GM19240 (cell line): ENCODE measurements at regions not wholly inside any gene's neighbourhood (a gene's known extent, or its start where the extent isn't known, plus 50 kb on each side); places are given as distances from the start of the nearest gene placed in this dataset.
A peak's percentile ranks its signal among the peaks of the same experiment; 100 is the strongest.

ENCODE experiments used
- DNase-seq: peaks from one replicate; pipeline ENCODE4 v3.0.0; 2011; ENCODE audit warnings: low spot score; ENCODE audit not compliant: insufficient read length

DNA sequence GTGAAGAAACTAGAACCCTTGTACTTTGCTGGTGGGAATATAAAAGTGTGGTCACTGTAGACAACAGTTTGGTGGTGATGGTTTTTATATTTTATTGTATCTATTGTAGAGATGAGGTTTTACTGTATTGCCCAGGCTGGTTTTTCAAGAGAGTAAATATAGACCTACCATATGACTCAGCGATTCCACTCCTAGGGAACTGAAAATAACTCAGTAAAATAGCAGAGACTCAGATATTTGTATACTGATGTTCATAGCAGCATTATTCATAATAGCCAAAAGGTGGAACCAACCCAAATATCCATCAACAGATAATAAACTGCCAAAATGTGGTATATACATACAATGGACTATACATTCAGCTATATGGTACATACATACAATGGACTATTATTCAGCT, 68.8 kb upstream of the IL12A start:
- no peak for DNase-seq

DNA sequence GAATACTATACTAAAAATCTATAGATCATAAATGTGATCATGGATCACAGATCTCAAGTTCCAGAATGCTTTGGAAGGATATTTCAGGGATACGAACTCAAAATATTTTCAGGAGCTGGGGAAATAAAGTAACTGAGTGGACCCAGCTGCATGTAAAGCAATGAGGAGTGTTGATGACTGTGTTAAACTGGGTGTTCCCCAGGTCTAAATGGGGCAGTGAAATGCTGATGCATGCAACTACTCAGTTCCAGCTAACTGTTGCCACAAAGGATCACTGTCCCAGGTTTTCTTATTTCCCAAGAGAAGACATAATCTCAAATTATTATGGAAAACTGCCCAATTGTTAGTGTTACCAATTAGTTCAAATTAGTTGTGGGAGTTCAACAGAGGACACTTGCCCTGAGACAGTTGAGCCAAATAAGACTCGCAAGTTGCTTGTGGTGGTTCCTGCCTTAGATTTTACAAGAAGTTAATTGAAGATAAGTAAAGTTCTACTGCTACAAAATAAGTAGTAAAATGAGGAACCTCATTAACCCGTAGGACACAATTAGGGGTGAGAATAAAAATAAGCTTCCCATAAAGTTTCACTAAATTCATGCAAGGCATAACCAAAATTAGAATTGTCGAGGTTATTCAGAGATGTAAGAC, 66.3 kb upstream of the IL12A start:
- DNase-seq: no peak

DNA sequence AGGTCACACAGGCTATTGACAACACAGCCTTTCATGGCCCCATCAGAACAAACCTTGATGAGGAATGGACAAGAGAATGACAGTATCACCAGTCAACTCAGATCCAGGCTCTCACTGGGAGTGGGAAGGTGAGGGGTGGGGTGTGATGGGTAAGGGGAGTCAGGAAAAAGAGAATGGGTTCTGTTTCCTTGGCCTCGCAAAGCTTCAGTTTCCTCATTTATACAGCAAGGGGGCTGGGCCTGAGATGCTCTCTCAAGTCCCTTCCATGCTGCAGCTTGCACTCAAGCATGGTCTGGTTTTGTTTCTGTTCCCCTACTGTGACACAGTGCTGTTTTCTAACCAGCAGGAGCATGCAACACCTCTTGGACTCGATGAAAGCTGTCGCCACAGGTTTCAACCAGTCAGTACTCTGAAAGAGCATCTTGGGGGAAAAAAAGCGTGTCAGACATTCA, 65.7 kb upstream of the IL12A start:
- DNase-seq: peak; percentile 31

DNA sequence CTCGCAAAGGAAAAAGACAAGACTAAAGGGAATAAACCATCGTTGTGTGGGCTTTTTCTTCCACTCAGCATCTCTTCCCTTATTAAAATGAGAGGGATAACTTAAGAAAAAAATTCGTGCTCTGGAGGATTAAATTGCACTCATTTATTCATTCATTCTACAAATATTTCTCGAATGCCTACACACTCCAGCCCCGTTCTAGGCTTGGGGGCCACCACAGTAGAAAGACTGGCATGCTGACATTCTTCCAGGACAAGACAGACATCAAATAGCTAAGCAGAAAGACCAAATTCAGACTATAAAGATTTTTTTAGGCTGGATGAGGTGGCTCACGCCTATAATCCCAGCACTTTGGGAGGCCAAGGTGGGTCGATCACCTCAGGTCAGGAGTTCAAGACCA, 65.3 kb upstream of the IL12A start:
- DNase-seq: no peak

DNA sequence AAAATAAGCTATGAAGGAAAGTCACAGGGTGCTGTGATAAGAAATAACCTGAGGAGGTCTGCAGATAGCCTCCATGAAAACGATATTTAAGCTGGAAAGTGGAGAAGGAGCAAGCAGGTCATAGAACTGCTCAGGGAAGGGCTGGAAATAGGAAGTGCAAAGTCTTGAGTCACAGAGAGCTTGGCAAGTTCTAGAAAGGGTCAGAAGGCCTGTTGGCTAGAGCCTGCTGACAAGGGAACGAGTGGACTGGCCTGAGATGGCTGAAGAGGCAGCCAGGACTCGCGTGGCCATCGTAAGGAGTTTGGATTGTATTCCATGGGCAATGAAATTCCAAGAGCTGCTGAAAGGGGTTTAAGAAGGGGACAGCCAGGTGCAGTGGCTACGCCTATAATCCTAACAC, 64.7 kb upstream of the IL12A start:
- DNase-seq: no peak

DNA sequence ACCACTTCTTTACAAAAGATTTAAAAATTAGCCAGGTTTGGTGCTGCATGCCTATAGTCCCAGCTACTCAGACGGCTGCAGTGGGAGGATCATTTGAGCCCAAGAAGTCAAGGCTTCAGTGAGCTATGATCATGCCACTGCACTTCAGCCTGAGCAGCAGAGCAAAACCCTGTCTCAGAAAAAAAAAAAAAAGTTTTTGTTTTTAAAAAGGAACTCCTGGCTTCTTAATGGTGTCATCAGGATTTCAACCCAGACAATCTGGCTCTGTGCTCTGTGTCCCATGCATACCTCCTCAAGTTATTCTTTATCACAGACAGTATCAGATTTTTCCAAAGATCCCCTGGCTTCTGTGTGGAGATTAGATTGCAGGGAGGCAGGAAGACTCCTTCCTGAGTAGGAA, 64.2 kb upstream of the IL12A start:
- DNase-seq: no peak

DNA sequence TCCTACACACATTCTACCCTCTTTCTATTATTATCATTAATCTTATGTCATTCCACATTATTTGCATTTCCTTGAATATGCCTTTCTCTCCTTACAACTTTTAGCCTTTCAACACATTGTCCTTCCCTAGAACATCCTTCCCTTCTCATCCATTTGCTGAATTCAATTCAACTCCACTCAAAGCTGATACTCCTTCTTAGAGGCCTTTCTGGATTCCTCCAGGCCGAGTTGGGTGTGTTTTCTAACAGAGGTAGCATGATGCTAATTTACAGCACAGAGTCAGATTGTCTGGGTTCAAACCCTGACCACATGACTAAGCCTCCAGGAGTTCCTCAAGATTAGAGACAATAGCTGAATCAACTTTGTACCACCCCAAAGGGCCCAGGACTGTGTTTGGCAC, 63.4 kb upstream of the IL12A start:
- DNase-seq: no peak

DNA sequence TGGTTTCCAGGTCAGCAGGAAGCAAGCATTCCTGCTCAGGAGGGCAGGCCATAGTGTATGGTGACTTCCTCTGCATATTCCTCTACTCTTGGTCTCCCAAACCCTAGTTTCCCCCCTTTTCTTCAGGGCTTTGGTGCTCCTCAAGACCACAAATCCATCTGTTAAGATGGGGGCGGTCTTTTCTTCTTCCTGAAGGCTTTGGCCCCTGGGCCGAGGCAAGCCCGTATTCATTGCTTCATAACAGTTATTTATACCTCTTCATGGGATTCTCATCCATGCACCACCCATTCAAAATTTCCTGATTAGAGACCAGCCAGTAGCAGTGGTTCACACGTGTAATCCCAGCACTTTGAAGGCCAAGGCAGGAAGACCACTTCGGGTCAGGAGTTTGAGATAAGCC, 62.1 kb upstream of the IL12A start:
- no peak for DNase-seq

DNA sequence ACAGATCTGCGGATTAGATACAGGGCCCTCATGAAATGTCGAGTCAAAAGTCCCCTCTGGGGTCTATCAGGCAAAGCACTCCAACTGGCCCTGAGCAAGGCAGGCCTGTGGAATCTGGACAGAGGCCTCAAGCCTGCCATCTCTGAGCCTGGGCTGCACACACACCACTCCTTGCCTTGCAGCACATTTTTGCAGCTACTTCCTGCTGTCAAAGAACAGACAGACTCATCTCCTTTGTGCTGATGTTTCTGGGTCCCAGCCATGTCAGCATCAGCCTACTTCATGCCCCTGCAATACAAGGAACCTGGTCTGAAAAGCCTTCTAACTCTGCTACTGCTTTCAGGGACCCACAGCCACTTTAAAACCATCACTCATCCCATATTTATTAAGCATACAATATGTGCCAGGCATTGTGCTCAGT, 60.6 kb upstream of the IL12A start:
- DNase-seq: no peak

DNA sequence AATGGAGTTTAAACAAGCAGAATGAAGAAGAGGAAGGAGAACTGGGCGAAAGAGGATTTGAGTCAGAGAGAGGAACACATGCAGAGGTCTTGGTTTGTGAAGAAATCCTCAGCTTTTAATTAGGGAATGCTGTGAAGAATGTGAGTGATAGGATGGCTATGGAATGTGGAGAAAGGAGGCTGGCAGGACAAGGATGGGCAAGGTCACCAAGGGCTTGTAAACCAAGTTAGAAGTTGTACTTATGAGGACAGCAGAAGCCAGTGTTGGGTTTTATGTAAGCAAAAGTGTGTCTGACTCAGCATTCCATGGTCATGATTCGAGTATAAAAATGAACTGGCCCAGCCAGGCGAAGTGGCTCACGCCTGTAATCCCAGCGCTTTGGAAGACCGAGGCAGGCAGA, 60.0 kb upstream of the IL12A start:
- no peak for DNase-seq

DNA sequence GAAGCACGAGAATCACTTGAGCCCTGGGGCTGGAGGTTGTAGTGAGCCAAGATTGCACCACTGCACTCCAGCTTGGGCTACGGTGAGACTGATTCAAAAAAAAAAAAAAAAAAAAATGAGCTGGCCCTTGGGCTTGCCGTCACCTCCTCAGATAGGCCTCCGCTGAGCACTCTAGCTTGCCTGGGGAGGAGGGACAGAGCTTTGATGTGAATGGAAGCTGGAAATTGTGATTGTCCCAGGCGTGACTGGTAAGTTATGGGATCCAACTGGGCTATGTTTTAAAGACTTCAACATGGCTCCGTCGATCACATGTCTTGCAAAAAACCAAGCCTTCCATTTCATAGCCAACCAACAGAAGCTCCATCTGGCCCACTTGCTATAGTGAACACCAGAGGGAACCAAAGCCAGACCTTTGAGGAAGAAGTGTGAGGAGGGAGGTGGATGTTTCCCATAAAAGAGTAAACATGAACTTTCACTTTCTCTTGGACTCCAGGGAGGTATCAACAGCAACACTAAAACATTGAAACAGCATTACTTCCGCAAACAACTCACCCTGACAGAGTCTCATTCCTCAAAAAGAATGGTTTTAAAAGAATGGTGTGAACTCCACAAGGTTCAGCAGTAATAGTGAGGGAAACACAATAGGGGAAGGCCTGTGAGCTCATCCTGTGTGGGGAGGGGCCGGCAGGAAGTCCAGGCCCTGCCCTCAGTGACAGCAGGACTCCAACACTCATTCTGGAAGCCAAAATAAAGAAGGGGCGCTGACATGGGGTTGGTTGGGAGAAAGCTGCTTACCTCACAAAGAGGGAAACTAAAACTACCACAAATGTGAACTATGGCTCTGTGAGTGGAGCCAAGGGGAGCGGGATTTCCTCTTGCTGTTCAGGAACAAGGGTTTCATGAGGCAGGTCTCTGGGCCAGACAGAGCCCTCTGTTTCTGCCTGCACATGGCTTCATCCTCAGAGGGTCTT, 59.2 kb upstream of the IL12A start:
- no peak for DNase-seq

DNA sequence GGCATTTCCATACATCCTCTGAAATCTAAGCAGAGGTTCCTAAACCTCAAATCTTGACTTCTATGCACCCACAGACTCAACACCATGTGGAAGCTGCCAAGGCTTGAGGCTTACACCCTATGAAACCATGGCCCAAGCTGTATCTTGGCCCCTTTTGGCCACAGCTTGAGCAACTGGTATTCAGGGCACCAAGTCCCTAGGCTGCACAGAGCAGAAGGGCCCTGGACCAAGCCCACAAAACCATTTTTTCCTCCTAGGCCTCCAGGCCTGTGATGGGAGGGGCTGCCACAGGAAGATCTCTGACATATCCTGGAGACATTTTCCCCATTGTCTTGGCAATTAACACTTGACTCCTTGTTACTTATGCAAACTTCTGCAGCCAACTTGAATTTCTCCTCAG, 54.4 kb upstream of the IL12A start:
- DNase-seq: no peak

DNA sequence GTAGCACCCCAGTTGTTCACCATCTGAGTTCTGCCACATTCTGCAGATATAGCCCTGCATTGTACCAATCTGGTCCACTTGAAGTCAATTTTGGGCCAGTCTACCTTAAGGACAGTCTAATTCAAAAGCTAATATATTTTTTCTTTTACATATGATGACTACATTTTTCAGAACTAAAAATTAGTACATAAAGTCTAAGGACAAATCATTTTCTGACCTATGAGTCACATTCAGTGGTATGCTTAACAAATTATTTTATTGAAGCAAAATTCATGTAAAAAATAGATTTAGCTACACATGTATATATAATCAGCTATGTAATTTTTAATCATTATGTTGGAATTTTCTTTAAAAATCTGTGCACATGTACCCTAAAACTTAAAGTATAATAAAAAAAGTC, 52.1 kb upstream of the IL12A start:
- DNase-seq: no peak

DNA sequence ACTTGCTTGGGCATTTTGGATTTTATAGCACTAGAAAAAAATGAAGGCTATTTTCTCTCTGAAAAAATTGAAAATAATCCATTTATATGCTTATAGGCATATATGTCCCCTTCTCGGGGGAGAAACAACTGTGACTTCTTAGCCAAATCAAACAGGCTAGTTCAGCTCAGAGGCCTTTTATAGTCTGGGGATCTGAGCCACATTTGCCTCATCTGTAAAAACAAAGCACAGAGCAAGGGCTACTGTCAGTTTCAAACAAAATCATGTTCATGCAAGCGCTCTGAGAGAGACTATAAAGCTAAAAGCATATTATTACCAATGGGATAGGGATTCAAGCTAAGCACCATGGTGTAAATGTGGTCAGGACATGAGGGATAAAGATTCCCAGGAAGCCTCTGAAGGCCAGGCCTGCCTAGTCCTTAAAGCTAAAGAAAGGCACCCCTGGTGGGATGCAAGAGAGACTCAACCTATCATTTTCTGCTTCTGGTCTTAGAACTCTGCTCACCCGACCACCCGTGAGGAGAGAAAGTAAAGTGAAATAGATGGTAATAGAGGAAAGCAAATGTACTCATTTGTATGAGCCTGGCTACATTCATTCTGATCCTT, 51.0 kb upstream of the IL12A start:
- no peak for DNase-seq

DNA sequence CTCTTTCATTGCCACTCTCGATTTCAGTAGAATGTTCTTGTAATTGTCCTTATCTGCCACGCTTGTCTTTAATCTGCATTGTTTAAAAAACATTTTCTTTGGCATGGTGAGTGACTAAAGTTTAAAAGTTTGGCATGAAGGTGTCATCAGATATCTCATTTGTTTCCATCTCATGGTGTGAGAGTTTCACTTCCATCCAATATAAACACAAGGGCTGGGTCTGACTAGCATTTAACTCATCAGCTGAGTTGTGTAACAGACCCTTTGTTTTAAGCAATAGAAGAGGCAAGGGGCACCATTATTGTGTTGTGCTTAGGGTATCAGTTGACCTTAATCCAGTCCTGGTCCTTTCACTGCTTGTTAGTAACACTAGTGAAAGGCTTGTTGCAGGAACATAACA, 49.9 kb upstream of the IL12A start:
- DNase-seq: no peak
